Natural killer cell (primary cell): ENCODE measurements at regions not wholly inside any gene's neighbourhood (a gene's known extent, or its start where the extent isn't known, plus 50 kb on each side); places are given as distances from the start of the nearest gene placed in this dataset.

Source experiments
- ATAC-seq, 3 donors: fragments of 150-1000 bp in 2 of 3; fragments of 200-7000 bp in 1 of 3; cut with Tn5 transposase; 1 replicate in 1 of 3; 2 replicates in 2 of 3; pipeline ENCODE4 v1.10.0; 2021; ENCODE audit warnings: mild to moderate bottlenecking in 2 of 3, moderate library complexity in 2 of 3
- DNase-seq, 2 donors: peaks; one replicate each; pipeline versions ENCODE4 v3.0.0 to v3.0.0-alpha.2; 2013 to 2021; ENCODE audit warnings: mixed read lengths in 1 of 2
- H3K27ac ChIP-seq: one replicate; pipeline ENCODE4 v1.5.1; 2013; ENCODE audit warnings: mild to moderate bottlenecking, low read length
- H3K27me3 ChIP-seq: one replicate; pipeline ENCODE4 v1.6.1; 2013; ENCODE audit warnings: low read length; ENCODE audit not compliant: control insufficient read depth, insufficient read depth
- H3K36me3 ChIP-seq: one replicate; pipeline ENCODE4 v1.6.1; 2013; ENCODE audit warnings: low read length; ENCODE audit not compliant: control insufficient read depth, insufficient read depth
- H3K4me1 ChIP-seq: one replicate; pipeline ENCODE4 v1.6.1; 2013; ENCODE audit warnings: low read length; ENCODE audit not compliant: control insufficient read depth, insufficient read depth
- H3K4me3 ChIP-seq: one replicate; pipeline ENCODE4 v1.5.1; 2013; ENCODE audit warnings: low read length
- H3K9me3 ChIP-seq: one replicate; pipeline ENCODE4 v1.6.1; 2013; ENCODE audit warnings: low read length; ENCODE audit not compliant: control insufficient read depth, insufficient read depth
- H3K27ac Mint-ChIP-seq, 2 donors: one replicate each; pipeline ENCODE4 v1.8.0; 2022; ENCODE audit warnings: mild to moderate bottlenecking in 2 of 2, mixed read lengths in 2 of 2, moderate library complexity in 1 of 2
- H3K27me3 Mint-ChIP-seq, 2 donors: one replicate each; pipeline ENCODE4 v1.8.0; 2022; ENCODE audit warnings: low read depth in 2 of 2, mixed read lengths in 2 of 2
- H3K36me3 Mint-ChIP-seq: one replicate; pipeline ENCODE4 v1.8.0; 2022; ENCODE audit warnings: mixed read lengths
- H3K4me1 Mint-ChIP-seq, 2 donors: one replicate each; pipeline ENCODE4 v1.8.0; 2022; ENCODE audit warnings: mixed read lengths in 2 of 2
- H3K4me3 Mint-ChIP-seq: one replicate; pipeline ENCODE4 v1.8.0; 2022; ENCODE audit warnings: mild to moderate bottlenecking, moderate library complexity, mixed read lengths
- H3K9me3 Mint-ChIP-seq, 2 donors: one replicate each; pipeline ENCODE4 v1.8.0; 2022; ENCODE audit warnings: mixed read lengths in 2 of 2
- CTCF ChIP-seq: fragments of 200-600 bp; IDR thresholded peaks from one replicate; pipeline ENCODE4 v1.8.0; 2022; ENCODE audit warnings: antibody characterized with exemption
- WGBS: methylation state at CpG from one replicate; pipeline ENCODE4 v1.1.7; 2013; ENCODE audit warnings: missing lambda C conversion rate; ENCODE audit not compliant: insufficient coverage; 5-methylcytosine and 5-hydroxymethylcytosine counted together
- intact Hi-C: fragments of 100-400 bp; cut with micrococcal nuclease; formaldehyde crosslinking; loops from one replicate; pipeline ENCODE4 v1.14.2; 2022

GRCh38 chr2:8149007-8149405 lies 532.9 kb upstream of the ID2 start:
- Histone ChIP-seq H3K27me3 (no peaks in the 10 kb centered on the region), H3K9me3 (no peaks in the 10 kb centered on the region), H3K36me3 (no peaks in the 10 kb centered on the region), H3K4me3 (no peak overlapping the region), H3K4me1 (peaks cover 17% of the 10 kb centered on the region), H3K27ac (no peak overlapping the region)
- Mint-ChIP-seq H3K4me3 (no peak overlapping the region), H3K9me3 (no peaks in the 10 kb centered on the region), H3K36me3 (no peaks in the 10 kb centered on the region), H3K27ac (no peak overlapping the region), H3K27me3 (no peaks in the 10 kb centered on the region), H3K4me1 (peaks cover 51 to 70% of the 10 kb centered on the region in 2 donors)
- DNase-seq = no peak
- 98% methylated on average over 5 of the region's 5 CpGs for WGBS
- no peak for ATAC-seq
- intact Hi-C loops = no loop called here
- no peak for TF ChIP-seq CTCF

- Mint-ChIP-seq H3K4me3 (no peak overlapping the region), H3K27ac (peak overlapping the region in 1 of 2 donors; percentile 66), H3K27me3 (no peaks in the 10 kb centered on the region), H3K4me1 (peaks cover 53 to 70% of the 10 kb centered on the region in 2 donors), H3K36me3 (no peaks in the 10 kb centered on the region), H3K9me3 (no peaks in the 10 kb centered on the region)
- ATAC-seq (no peak), DNase-seq (no peak)
- H3K27me3 ChIP-seq = no peaks in the 10 kb centered on the region
- H3K9me3 ChIP-seq = no peaks in the 10 kb centered on the region
- no peak overlapping the region for H3K4me3 ChIP-seq
- no peak overlapping the region for H3K27ac ChIP-seq
- TF ChIP-seq CTCF = no peak
- WGBS = 95% methylated on average over 9 of the region's 9 CpGs
- intact Hi-C loops = no loop called here
- H3K4me1 ChIP-seq = peaks cover 17% of the 10 kb centered on the region
- no peaks in the 10 kb centered on the region for H3K36me3 ChIP-seq
Measured at GRCh38 chr2:8149985-8150539, 531.8 kb upstream of the ID2 start.

GRCh38 chr2:8151888-8152287 lies 530.0 kb upstream of the ID2 start:
- Histone ChIP-seq H3K36me3 (no peaks in the 10 kb centered on the region), H3K27me3 (no peaks in the 10 kb centered on the region), H3K27ac (no peak overlapping the region), H3K9me3 (no peaks in the 10 kb centered on the region), H3K4me3 (no peak overlapping the region), H3K4me1 (peaks cover 17% of the 10 kb centered on the region)
- ATAC-seq = no peak
- DNase-seq = no peak
- intact Hi-C loops = no loop called here
- Mint-ChIP-seq H3K4me1 (peaks cover 54 to 73% of the 10 kb centered on the region in 2 donors), H3K36me3 (no peaks in the 10 kb centered on the region), H3K4me3 (no peak overlapping the region), H3K27me3 (no peaks in the 10 kb centered on the region), H3K27ac (peak overlapping the region in 1 of 2 donors; percentile 78), H3K9me3 (no peaks in the 10 kb centered on the region)
- WGBS = 97% methylated on average over 2 of the region's 2 CpGs
- no peak for TF ChIP-seq CTCF
